ENCODE measurements at regions not wholly inside any gene's neighbourhood (a gene's known extent, or its start where the extent isn't known, plus 50 kb on each side); places are given as distances from the start of the nearest gene placed in this dataset.
A peak's percentile ranks its signal among the peaks of the same experiment; 100 is the strongest.

DNA sequence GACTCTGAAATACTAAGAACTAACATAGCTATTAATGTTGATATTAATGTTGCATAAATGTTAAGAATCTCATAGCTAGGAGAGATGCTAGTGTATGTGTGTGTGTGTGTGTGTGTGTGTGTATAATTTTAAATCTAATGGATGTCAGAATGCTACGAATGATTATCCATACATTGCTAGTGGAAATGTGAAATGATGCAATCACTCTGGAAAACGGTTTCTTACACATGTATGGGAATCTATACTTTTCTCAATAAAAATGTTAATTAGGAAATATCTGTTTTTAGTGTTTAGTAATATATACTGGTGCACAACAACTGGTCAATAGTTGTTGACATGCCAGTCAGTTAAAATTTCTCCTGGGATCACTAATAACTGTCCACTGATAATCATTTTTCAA lies 908.8 kb upstream of the POU3F3 start:
- no peaks in the 10 kb centered on the region for H3K36me3 Mint-ChIP-seq
- no peaks in the 10 kb centered on the region for H3K27me3 Mint-ChIP-seq
- CTCF ChIA-PET: no interaction called here
- H3K4me1 Mint-ChIP-seq: no peaks in the 10 kb centered on the region
- H3K4me3 Mint-ChIP-seq: no peak overlapping the region
- H3K27ac Mint-ChIP-seq: peak overlapping the region; percentile 13
- H3K9me3 Mint-ChIP-seq: peaks cover 2% of the 10 kb centered on the region
- no peak for DNase-seq

DNA sequence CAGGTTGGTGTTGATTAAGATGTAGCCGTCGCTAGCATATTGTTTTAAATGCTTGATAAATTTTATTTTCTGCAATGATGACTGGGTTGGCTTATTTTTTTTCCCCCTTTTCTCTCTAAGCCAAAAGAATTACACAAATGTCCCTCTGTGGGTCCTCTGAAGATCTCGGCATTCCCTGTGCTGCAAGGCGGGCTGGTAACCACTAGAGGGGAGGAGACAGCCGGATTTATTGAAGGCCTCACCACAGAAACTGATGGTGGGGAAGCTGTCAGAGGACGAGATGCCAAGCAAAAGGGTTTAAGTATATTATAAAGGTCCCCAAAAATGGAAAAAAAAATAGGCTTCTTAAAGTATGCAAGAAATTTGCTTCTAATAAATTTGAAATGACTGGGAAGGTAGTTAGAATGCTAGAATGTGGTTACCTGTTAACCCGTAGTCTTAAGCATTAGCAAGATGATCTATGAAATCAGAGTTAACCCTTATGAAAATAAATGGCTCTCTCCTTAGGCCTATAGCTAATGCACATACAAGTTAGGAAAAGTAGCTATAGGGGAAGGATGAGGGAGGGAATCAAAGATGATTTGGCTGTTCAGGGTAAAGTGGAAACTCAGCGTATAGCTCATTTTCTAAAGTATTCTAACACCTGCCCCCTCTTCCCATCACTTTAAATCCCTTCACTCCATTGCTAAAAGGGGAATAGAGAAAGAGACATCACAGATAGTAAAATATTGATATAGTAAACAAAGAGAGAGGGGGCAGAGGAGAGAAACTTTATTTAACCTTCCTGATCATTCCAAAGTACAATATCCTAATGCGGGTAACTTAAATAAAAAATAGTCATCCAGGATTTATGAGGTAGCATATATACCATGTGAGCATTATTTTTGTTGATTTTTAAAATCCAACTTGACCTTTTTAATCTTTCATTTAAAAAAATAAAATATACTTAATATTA lies 894.5 kb upstream of the POU3F3 start:
- H3K27me3 Mint-ChIP-seq: no peaks in the 10 kb centered on the region
- H3K9me3 Mint-ChIP-seq: no peaks in the 10 kb centered on the region
- H3K4me3 Mint-ChIP-seq: no peak overlapping the region
- no peak for DNase-seq
- no peaks in the 10 kb centered on the region for H3K36me3 Mint-ChIP-seq
- CTCF ChIA-PET: interaction anchor here (1.6 kb wide), 2 partner anchors 887 to 890 kb away, joined by 4 to 7 read pairs; no protein-coding TSS in a partner anchor
- H3K27ac Mint-ChIP-seq: no peak overlapping the region
- no peaks in the 10 kb centered on the region for H3K4me1 Mint-ChIP-seq

DNA sequence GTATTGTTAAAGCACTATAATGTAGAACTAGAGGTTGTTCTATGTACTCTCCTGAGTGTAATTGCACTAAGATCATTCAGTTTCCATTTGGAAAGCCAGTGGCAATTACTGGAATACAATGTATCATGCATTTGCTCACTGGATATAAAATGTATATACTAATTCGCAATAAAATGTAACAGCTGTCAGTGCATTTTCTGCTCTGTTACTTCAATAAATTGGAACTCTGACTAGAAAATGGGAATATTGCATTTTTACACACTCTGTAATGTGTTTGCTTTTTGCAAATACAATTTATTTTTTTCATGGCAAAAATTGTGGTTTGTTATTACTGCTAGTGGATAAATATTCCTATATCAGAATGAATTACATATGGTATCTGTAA lies 893.8 kb upstream of the POU3F3 start:
- H3K27ac Mint-ChIP-seq: no peak overlapping the region
- no peaks in the 10 kb centered on the region for H3K27me3 Mint-ChIP-seq
- no peaks in the 10 kb centered on the region for H3K4me1 Mint-ChIP-seq
- H3K9me3 Mint-ChIP-seq: no peaks in the 10 kb centered on the region
- CTCF ChIA-PET: interaction anchor here (1.6 kb wide), 2 partner anchors 887 to 890 kb away, joined by 4 to 7 read pairs; no protein-coding TSS in a partner anchor
- no peaks in the 10 kb centered on the region for H3K36me3 Mint-ChIP-seq
- no peak overlapping the region for H3K4me3 Mint-ChIP-seq
- no peak for DNase-seq

DNA sequence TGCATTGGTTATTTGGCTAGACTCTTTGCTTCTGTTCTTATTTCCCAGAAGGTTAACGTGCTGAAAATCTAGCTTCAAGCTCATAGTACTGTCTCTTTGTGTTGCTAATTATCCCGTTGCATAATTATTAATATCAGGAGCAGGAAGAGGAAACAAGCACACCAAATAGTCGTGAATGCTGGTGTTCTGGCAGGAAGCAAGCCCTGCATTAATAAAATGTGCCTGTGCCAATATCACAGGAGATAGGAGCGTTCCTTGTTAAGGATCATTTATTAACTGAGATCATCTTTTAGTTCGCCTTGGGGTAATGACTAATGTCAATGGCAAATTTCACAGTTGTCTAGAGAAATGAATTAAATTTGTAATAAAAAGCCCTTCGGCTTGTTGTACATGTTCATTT lies 893.0 kb upstream of the POU3F3 start:
- DNase-seq: no peak
- Mint-ChIP-seq H3K27me3 (no peaks in the 10 kb centered on the region), H3K36me3 (no peaks in the 10 kb centered on the region), H3K27ac (no peak overlapping the region), H3K4me3 (no peak overlapping the region), H3K4me1 (no peaks in the 10 kb centered on the region), H3K9me3 (peaks cover 3% of the 10 kb centered on the region)
- CTCF ChIA-PET: interaction anchor here (0.9 kb wide), 1 partner anchor 889 kb away, joined by 5 read pairs; no protein-coding TSS in a partner anchor

- no peaks in the 10 kb centered on the region for H3K4me1 Mint-ChIP-seq
- no peak overlapping the region for H3K27ac Mint-ChIP-seq
- DNase-seq: no peak
- CTCF ChIA-PET: no interaction called here
- H3K9me3 Mint-ChIP-seq: peaks cover 3% of the 10 kb centered on the region
- no peaks in the 10 kb centered on the region for H3K27me3 Mint-ChIP-seq
- no peaks in the 10 kb centered on the region for H3K36me3 Mint-ChIP-seq
- no peak overlapping the region for H3K4me3 Mint-ChIP-seq
Measured at GRCh38 chr2:103961862-103962261, 892.1 kb upstream of the POU3F3 start.

GRCh38 chr2:103962670-103963069 lies 891.2 kb upstream of the POU3F3 start:
- CTCF ChIA-PET: no interaction called here

GRCh38 chr2:103963146-103963725 lies 890.7 kb upstream of the POU3F3 start:
- Mint-ChIP-seq H3K36me3 (no peaks in the 10 kb centered on the region), H3K4me3 (no peak overlapping the region), H3K4me1 (no peaks in the 10 kb centered on the region), H3K9me3 (peaks cover 3% of the 10 kb centered on the region), H3K27ac (no peak overlapping the region), H3K27me3 (no peaks in the 10 kb centered on the region)
- CTCF ChIA-PET: no interaction called here
- DNase-seq: no peak

More at GRCh38 chr2:103962670-103963069, 891.2 kb upstream of the POU3F3 start:
- Mint-ChIP-seq H3K27ac (no peak overlapping the region), H3K4me3 (no peak overlapping the region), H3K9me3 (peaks cover 3% of the 10 kb centered on the region), H3K36me3 (no peaks in the 10 kb centered on the region), H3K27me3 (no peaks in the 10 kb centered on the region), H3K4me1 (no peaks in the 10 kb centered on the region)
- DNase-seq: no peak

- H3K9me3 Mint-ChIP-seq: no peaks in the 10 kb centered on the region
- no peaks in the 10 kb centered on the region for H3K4me1 Mint-ChIP-seq
- no peak overlapping the region for H3K4me3 Mint-ChIP-seq
- no peak for DNase-seq
- CTCF ChIA-PET: no interaction called here
- no peaks in the 10 kb centered on the region for H3K27me3 Mint-ChIP-seq
- no peaks in the 10 kb centered on the region for H3K36me3 Mint-ChIP-seq
- no peak overlapping the region for H3K27ac Mint-ChIP-seq
Measured at GRCh38 chr2:103977241-103977640, 876.7 kb upstream of the POU3F3 start.

- Mint-ChIP-seq H3K36me3 (no peaks in the 10 kb centered on the region), H3K4me1 (no peaks in the 10 kb centered on the region), H3K27me3 (no peaks in the 10 kb centered on the region), H3K4me3 (no peak overlapping the region), H3K9me3 (no peaks in the 10 kb centered on the region), H3K27ac (no peak overlapping the region)
- CTCF ChIA-PET: no interaction called here
- DNase-seq: no peak
Measured at GRCh38 chr2:103977668-103978067, 876.2 kb upstream of the POU3F3 start.

DNA sequence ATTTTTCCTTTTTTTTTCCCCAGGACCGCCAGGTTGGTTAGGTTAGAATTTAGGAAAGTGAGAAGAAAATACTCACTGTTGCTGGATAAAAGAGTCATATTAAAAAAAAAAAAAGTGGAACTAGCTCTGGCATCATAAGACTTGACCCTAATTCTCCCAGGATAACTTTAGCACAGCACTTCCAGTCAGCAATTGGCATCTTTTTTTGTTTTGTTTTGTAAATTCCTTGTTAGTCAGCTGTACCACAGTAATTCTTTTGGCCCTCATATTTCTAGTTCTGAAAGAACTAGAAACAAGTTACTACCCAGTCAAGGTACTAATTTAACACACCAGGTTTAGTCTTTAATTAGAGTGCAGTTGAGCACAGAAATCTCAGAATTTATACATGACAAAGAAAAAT lies 873.5 kb upstream of the POU3F3 start:
- DNase-seq: no peak
- Mint-ChIP-seq H3K27me3 (no peaks in the 10 kb centered on the region), H3K27ac (no peak overlapping the region), H3K4me3 (no peak overlapping the region), H3K9me3 (no peaks in the 10 kb centered on the region), H3K4me1 (no peaks in the 10 kb centered on the region), H3K36me3 (no peaks in the 10 kb centered on the region)
- CTCF ChIA-PET: no interaction called here

DNA sequence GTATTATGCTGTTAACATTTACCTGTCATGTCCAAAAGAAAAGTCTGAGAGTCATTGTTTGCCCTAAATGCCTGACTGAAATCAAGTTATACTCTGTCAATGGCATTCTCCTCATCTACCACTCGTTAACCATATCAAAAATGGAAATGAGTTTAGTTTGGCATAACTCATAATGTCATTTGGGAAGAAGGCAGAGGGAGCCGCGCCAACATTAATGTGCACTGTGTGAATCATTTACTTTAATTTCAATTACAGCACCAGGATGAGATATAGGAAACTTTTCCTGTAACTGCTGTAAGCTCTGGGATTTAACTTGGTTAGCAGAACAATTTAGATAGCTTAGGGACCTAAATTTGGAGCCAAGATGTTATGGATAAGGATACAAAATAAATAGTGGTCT lies 871.2 kb upstream of the POU3F3 start:
- H3K9me3 Mint-ChIP-seq: no peaks in the 10 kb centered on the region
- no peaks in the 10 kb centered on the region for H3K36me3 Mint-ChIP-seq
- H3K27me3 Mint-ChIP-seq: no peaks in the 10 kb centered on the region
- H3K27ac Mint-ChIP-seq: no peak overlapping the region
- H3K4me3 Mint-ChIP-seq: no peak overlapping the region
- CTCF ChIA-PET: no interaction called here
- no peak for DNase-seq
- H3K4me1 Mint-ChIP-seq: no peaks in the 10 kb centered on the region

- DNase-seq: no peak
- Mint-ChIP-seq H3K4me1 (no peaks in the 10 kb centered on the region), H3K27me3 (no peaks in the 10 kb centered on the region), H3K9me3 (peaks cover 2% of the 10 kb centered on the region), H3K36me3 (no peaks in the 10 kb centered on the region), H3K4me3 (no peak overlapping the region), H3K27ac (no peak overlapping the region)
- CTCF ChIA-PET: no interaction called here
Measured at GRCh38 chr2:103986001-103986400, 867.9 kb upstream of the POU3F3 start.

DNA sequence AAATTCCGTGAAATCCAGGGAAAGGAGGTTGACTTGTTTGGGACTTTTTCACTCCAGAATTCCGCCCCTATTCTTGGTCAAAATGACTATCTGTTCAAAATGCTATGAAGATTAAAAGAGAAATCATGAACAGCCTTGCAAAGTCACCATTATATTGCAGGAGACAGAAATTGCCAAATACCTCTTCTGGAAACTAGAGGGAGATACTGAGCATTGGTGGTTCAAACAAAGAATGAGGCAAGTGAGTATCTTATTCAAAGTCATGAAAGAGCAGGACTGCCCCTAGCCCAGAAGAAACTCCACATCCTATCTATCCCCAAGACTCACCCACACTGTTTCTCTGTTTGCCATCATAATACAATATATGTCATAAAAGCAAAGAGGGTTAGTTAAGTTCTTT lies 862.3 kb upstream of the POU3F3 start:
- no peak overlapping the region for H3K4me3 Mint-ChIP-seq
- DNase-seq: no peak
- H3K4me1 Mint-ChIP-seq: no peaks in the 10 kb centered on the region
- no peaks in the 10 kb centered on the region for H3K27me3 Mint-ChIP-seq
- H3K9me3 Mint-ChIP-seq: peaks cover 8% of the 10 kb centered on the region
- H3K27ac Mint-ChIP-seq: no peak overlapping the region
- CTCF ChIA-PET: no interaction called here
- no peaks in the 10 kb centered on the region for H3K36me3 Mint-ChIP-seq

- no peak for DNase-seq
- peaks cover 13% of the 10 kb centered on the region for H3K9me3 Mint-ChIP-seq
- no peak overlapping the region for H3K4me3 Mint-ChIP-seq
- H3K27me3 Mint-ChIP-seq: no peaks in the 10 kb centered on the region
- CTCF ChIA-PET: no interaction called here
- H3K27ac Mint-ChIP-seq: no peak overlapping the region
- no peaks in the 10 kb centered on the region for H3K4me1 Mint-ChIP-seq
- no peaks in the 10 kb centered on the region for H3K36me3 Mint-ChIP-seq
Measured at GRCh38 chr2:104004821-104005220, 849.1 kb upstream of the POU3F3 start.

DNA sequence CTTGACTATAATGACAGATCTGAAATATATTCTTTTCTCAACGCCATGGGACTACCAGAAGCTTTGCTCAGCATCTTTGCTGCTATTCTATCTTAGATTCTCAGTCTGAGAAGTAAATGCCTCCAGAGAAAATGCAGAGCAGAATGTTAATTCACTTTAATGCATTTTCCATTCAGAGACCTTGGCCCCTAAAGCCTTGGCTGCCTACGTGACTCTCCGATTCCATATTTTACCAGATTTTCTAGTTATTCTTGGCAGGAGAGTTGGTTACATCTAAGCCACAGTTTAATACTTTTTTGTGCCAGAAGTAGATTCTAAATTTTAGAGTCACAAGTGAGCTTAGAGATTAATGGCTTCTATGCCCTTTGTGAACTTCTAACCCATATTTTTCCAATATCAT lies 837.1 kb upstream of the POU3F3 start:
- Mint-ChIP-seq H3K9me3 (peaks cover 3% of the 10 kb centered on the region), H3K4me1 (no peaks in the 10 kb centered on the region), H3K4me3 (no peak overlapping the region), H3K36me3 (no peaks in the 10 kb centered on the region), H3K27me3 (no peaks in the 10 kb centered on the region), H3K27ac (no peak overlapping the region)
- CTCF ChIA-PET: no interaction called here
- DNase-seq: no peak
